ENCODE measurements at regions not wholly inside any gene's neighbourhood (a gene's known extent, or its start where the extent isn't known, plus 50 kb on each side); places are given as distances from the start of the nearest gene placed in this dataset.

DNA sequence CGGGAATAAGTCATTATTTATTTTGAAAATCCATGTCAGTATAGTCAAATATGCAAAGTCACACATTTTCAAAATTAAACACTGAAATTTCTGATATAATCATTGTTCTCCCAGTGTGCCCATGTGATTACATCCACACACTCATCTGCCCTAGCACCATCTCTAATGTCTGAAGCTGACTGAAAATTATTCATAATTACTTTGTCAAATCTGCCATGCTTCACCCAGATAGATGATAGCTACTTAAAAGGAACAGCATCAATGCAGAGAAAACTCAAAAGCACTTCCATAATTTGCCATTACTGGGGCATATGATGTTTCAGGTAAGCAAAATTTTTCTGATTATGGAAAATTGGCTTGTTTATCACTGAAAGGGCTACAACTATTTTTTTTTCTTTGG lies 1433.3 kb upstream of the IGFBP7 start (continued):
- TF ChIP-seq, protein P1, sequence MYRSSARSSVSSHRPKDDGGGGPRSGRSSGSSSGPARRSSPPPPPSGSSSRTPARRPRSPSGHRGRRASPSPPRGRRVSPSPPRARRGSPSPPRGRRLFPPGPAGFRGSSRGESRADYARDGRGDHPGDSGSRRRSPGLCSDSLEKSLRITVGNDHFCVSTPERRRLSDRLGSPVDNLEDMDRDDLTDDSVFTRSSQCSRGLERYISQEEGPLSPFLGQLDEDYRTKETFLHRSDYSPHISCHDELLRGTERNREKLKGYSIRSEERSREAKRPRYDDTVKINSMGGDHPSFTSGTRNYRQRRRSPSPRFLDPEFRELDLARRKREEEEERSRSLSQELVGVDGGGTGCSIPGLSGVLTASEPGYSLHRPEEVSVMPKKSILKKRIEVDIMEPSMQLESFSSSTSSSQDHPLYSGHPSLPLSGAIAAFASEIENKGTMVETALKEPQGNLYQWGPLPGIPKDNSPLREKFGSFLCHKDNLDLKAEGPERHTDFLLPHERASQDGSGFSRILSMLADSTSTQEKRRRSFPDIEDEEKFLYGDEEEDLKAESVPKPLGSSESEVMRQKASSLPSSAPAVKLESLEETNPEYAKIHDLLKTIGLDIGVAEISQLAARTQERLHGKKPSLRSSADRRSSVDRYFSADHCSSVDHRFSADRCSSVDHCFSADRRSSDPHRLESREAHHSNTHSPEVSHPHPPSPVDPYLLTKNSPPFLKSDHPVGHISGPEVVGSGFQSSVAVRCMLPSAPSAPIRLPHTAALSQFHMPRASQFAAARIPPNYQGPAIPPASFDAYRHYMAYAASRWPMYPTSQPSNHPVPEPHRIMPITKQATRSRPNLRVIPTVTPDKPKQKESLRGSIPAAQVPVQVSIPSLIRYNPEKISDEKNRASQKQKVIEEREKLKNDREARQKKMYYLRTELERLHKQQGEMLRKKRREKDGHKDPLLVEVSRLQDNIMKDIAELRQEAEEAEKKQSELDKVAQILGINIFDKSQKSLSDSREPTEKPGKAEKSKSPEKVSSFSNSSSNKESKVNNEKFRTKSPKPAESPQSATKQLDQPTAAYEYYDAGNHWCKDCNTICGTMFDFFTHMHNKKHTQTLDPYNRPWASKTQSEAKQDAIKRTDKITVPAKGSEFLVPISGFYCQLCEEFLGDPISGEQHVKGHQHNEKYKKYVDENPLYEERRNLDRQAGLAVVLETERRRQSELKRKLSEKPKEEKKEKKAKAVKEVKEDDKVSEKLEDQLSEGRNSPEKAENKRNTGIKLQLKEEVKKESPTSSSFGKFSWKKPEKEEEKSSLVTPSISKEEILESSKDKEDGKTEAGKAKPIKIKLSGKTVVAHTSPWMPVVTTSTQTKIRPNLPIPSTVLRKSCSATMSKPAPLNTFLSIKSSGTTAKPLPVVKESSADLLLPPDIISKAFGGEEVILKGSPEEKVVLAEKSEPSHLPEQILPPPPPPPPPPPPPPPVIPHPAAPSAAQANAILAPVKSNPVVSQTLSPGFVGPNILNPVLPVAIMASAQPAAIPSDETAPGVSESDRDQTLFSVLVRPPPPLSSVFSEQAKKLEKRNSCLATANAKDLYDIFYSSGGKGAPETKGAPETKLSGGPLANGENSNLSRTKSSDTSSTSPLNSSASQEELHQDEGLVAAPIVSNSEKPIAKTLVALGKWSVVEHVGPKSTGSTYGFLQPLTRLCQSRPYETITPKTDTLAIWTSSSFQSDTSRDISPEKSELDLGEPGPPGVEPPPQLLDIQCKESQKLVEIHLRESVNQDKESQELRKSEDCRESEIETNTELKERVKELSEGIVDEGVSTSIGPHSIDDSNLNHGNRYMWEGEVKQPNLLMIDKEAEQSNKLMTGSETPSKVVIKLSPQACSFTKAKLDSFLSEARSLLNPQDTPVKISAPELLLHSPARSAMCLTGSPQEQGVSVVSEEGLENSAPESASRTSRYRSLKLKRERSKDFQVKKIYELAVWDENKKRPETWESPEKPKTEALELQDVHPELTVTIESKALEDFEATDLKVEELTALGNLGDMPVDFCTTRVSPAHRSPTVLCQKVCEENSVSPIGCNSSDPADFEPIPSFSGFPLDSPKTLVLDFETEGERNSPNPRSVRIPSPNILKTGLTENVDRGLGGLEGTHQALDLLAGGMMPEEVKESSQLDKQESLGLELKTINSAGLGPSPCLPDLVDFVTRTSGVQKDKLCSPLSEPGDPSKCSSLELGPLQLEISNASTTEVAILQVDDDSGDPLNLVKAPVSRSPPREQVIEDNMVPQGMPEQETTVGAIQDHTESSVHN (CRISPR knock-in tag; IDR thresholded peaks at IDR 0.05): no peak
- no peak for TF ChIP-seq PLRG1 (conservative IDR thresholded peaks at IDR 0.05)
- TF ChIP-seq YEATS4 (CRISPR knock-in tag; IDR thresholded peaks at IDR 0.05; ENCODE audit: borderline replicate concordance): no peak

DNA sequence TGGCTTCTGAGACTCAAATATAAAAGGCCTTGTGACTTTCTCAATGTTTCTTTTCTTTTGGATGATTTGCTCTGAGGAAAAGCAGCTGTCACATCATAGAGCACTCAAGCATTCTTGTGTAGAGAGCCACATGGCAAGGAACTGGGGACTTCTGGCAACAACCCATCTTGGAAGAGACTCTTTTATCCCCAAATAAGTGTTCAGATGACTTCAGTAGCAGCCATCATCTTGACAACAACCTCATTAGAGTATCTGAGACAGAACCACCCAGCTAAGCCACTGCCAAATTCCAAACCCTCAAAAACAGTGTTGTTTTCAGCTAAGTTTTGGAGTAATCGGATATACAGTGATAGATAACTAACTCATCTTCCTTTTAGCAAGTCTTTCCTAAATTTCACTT lies 1431.7 kb upstream of the IGFBP7 start:
- Histone ChIP-seq H3K4me1 (ENCODE audit: insufficient read depth, low read length) (no peaks in the 10 kb centered on the region), H3K27ac (ENCODE audit: extremely low read length, insufficient read depth, low read length) (no peak overlapping the region), H4K20me1 (ENCODE audit: insufficient read depth, low read length) (no peaks in the 10 kb centered on the region), H3K36me3 (replicated peaks in 1 of 2; ENCODE audit: control insufficient read depth in 1 of 2, insufficient read depth in 2 of 2, low read length in 2 of 2) (no peaks in the 10 kb centered on the region), H3K4me2 (ENCODE audit: low read depth, low read length) (no peak overlapping the region), H3K4me3 (replicated peaks in 1 of 3; ENCODE audit: insufficient read depth in 1 of 3, low read depth in 2 of 3, low read length in 3 of 3) (no peak overlapping the region), H3K27me3 (ENCODE audit: control insufficient read depth in 1 of 2, insufficient read depth in 2 of 2, low read length in 2 of 2) (no peaks in the 10 kb centered on the region), H3K9ac (ENCODE audit: insufficient read depth, low read depth, low read length) (no peak overlapping the region), H3K79me2 (ENCODE audit: insufficient read depth, low read length) (no peaks in the 10 kb centered on the region), H3K9me3 (ENCODE audit: low read length) (peaks cover 43% of the 10 kb centered on the region), H2AFZ (ENCODE audit: low read length) (no peak overlapping the region)
- FAIRE-seq (no peak), DNase-seq (ENCODE audit: low spot score) (no peak), ATAC-seq (no peak)
- BruUV-seq (replicated peaks): no TSS peak
- intact Hi-C loops (cut with micrococcal nuclease; ENCODE audit: unreplicated experiment): no loop called here
- ChIA-PET POLR2A (no interaction called here), CTCF (ENCODE audit: low intra/inter-chr PET ratio, low total read pairs) (no interaction called here)
- TF ChIP-seq TBL1XR1 (IDR thresholded peaks at IDR 0.05; ENCODE audit: borderline replicate concordance, low read length, partially characterized antibody): no peak
- TF ChIP-seq RBM22 (optimal IDR thresholded peaks at IDR 0.05; ENCODE audit: low read length): no peak
- WGBS (ENCODE audit: low lambda C conversion rate): 0% methylated on average over 1 of the region's 1 CpG
- in situ Hi-C loops (cut with HindIII; ENCODE audit: extremely low pct_ligation_motif_present, low pct_unique_long_range_greater_than_20kb): no loop called here

Data from HepG2 (cell line).